OCI-LY3 (cell line): ENCODE measurements at regions not wholly inside any gene's neighbourhood (a gene's known extent, or its start where the extent isn't known, plus 50 kb on each side); places are given as distances from the start of the nearest gene placed in this dataset.

Source experiments
- EZH2phosphoT487 ChIP-seq: fragments of 200-600 bp; shearing (Covaris generic); IDR thresholded peaks from 2 replicates; pipeline ENCODE4 v1.6.1; 2018; ENCODE audit warnings: antibody characterized with exemption, mixed run types, low read depth
- TF ChIP-seq, protein P1 (sequence below): fragments of 200-600, 300-600 bp; sonication (generic); IDR thresholded peaks from 2 replicates; pipeline ENCODE4 v1.5.1; 2014; ENCODE audit warnings: antibody characterized with exemption, low read length, low read depth

DNA sequence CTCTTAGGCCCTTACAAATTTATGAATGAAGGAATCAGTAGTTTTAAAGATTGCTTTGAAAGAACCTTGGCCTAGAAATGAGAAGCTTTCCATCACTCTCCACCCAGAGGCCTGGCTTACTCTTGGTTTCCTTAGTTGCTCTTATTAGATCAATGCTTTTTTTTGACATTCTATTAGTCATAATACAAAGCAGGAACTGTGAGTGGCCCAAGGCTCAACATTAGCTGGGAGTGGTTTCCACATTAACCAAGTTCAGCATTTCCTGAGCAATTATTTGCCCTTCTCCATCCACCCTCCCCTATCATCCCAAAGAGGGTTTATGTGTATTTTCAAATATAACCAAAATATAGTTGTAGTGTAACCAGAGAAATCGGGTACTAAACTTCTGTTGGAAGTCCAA, 103.4 kb upstream of the FAM204A start:
- TF ChIP-seq, protein P1, sequence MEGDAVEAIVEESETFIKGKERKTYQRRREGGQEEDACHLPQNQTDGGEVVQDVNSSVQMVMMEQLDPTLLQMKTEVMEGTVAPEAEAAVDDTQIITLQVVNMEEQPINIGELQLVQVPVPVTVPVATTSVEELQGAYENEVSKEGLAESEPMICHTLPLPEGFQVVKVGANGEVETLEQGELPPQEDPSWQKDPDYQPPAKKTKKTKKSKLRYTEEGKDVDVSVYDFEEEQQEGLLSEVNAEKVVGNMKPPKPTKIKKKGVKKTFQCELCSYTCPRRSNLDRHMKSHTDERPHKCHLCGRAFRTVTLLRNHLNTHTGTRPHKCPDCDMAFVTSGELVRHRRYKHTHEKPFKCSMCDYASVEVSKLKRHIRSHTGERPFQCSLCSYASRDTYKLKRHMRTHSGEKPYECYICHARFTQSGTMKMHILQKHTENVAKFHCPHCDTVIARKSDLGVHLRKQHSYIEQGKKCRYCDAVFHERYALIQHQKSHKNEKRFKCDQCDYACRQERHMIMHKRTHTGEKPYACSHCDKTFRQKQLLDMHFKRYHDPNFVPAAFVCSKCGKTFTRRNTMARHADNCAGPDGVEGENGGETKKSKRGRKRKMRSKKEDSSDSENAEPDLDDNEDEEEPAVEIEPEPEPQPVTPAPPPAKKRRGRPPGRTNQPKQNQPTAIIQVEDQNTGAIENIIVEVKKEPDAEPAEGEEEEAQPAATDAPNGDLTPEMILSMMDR: no peak
- TF ChIP-seq EZH2phosphoT487: no peak
